WTC11 (cell line): ENCODE measurements at regions not wholly inside any gene's neighbourhood (a gene's known extent, or its start where the extent isn't known, plus 50 kb on each side); places are given as distances from the start of the nearest gene placed in this dataset.

Experiments used
- ATAC-seq: fragments of 200-7000 bp; cut with Tn5 transposase; 2 replicates; pipeline ENCODE4 v1.10.0; 2021; ENCODE audit warnings: mild to moderate bottlenecking, moderate library complexity
- CTCF ChIA-PET: fragments of 300-600 bp; sonication (Branson Sonifier 250); formaldehyde crosslinking; loops from one replicate; lab custom pipeline; 2021; ENCODE audit warnings: antibody characterized with exemption; lab: Charles Lee
- POLR2A ChIA-PET: fragments of 350-600 bp; sonication (Branson Sonifier 250); formaldehyde crosslinking; loops from one replicate; lab custom pipeline; 2021; ENCODE audit warnings: antibody characterized with exemption; lab: Charles Lee
- DNase-seq: peaks from one replicate; pipeline ENCODE4 v3.0.0; 2021; ENCODE audit warnings: low spot score
- H3K27ac Mint-ChIP-seq: 2 replicates; pipeline ENCODE4 v1.8.0; 2021; ENCODE audit warnings: mixed read lengths
- H3K27me3 Mint-ChIP-seq: 2 replicates; pipeline ENCODE4 v1.8.0; 2021; ENCODE audit warnings: low read depth, mild to moderate bottlenecking, moderate library complexity, mixed read lengths
- H3K36me3 Mint-ChIP-seq: 2 replicates; pipeline ENCODE4 v1.8.0; 2021; ENCODE audit warnings: mixed read lengths
- H3K4me1 Mint-ChIP-seq: 2 replicates; pipeline ENCODE4 v1.8.0; 2022; ENCODE audit warnings: mixed read lengths
- H3K4me3 Mint-ChIP-seq: 2 replicates; pipeline ENCODE4 v1.8.0; 2021; ENCODE audit warnings: mild to moderate bottlenecking, moderate library complexity, mixed read lengths
- H3K9me3 Mint-ChIP-seq: 2 replicates; pipeline ENCODE4 v1.8.0; 2021; ENCODE audit warnings: mixed read lengths
- EMX1 ChIP-seq: fragments of 250-450 bp; sonication (Bioruptor Pico); IDR thresholded peaks from 2 replicates; pipeline ENCODE4 v1.8.0; 2021; ENCODE audit warnings: mild to moderate bottlenecking
- FOXK1 ChIP-seq: sonication (generic); formaldehyde crosslinking; IDR thresholded peaks from 2 replicates; pipeline ENCODE4 v1.8.0; 2022; ENCODE audit warnings: mild to moderate bottlenecking, moderate library complexity, missing genetic modification reagents
- JUN ChIP-seq: sonication (generic); formaldehyde crosslinking; IDR thresholded peaks from 2 replicates; pipeline ENCODE4 v1.8.0; 2023; ENCODE audit warnings: mild to moderate bottlenecking, missing genetic modification reagents
- NFYB ChIP-seq: sonication (generic); formaldehyde crosslinking; conservative IDR thresholded peaks from 2 replicates; pipeline ENCODE4 v1.8.0; 2022; ENCODE audit warnings: low read depth, missing genetic modification reagents
- NR3C1 ChIP-seq: sonication (generic); formaldehyde crosslinking; conservative IDR thresholded peaks from 2 replicates; pipeline ENCODE4 v1.8.1; 2023; ENCODE audit warnings: low read depth, mild to moderate bottlenecking, missing genetic modification reagents
- SP1 ChIP-seq: sonication (generic); formaldehyde crosslinking; conservative IDR thresholded peaks from 2 replicates; pipeline ENCODE4 v1.8.1; 2022; ENCODE audit warnings: missing genetic modification reagents
- TEAD4 ChIP-seq: sonication (generic); formaldehyde crosslinking; IDR thresholded peaks from 2 replicates; pipeline ENCODE4 v1.8.0; 2022; ENCODE audit warnings: mild to moderate bottlenecking, missing genetic modification reagents
- ZBTB43 ChIP-seq: sonication (generic); formaldehyde crosslinking; IDR thresholded peaks from 2 replicates; pipeline ENCODE4 v1.8.1; 2023; ENCODE audit warnings: mild to moderate bottlenecking, missing genetic modification reagents
- ZMAT4 ChIP-seq: fragments of 250-450 bp; sonication (Bioruptor Pico); IDR thresholded peaks from 2 replicates; pipeline ENCODE4 v1.9.0; 2021; ENCODE audit warnings: mild to moderate bottlenecking
- TF ChIP-seq, protein P1 (sequence below): sonication (generic); formaldehyde crosslinking; IDR thresholded peaks from 2 replicates; pipeline ENCODE4 v1.8.0; 2022; ENCODE audit warnings: mild to moderate bottlenecking, missing genetic modification reagents
- TF ChIP-seq, protein P2 (sequence below): sonication (generic); formaldehyde crosslinking; IDR thresholded peaks from 2 replicates; pipeline ENCODE4 v1.8.1; 2022; ENCODE audit warnings: low read depth, missing genetic modification reagents, borderline replicate concordance
- TF ChIP-seq, protein P3 (sequence below): sonication (generic); formaldehyde crosslinking; IDR thresholded peaks from 2 replicates; pipeline ENCODE4 v1.8.1; 2023; ENCODE audit warnings: mild to moderate bottlenecking, missing genetic modification reagents
- TF ChIP-seq, protein P4 (sequence below): sonication (generic); formaldehyde crosslinking; IDR thresholded peaks from 2 replicates; pipeline ENCODE4 v1.8.0; 2022; ENCODE audit warnings: mild to moderate bottlenecking, missing genetic modification reagents
- TF ChIP-seq, protein P5 (sequence below): fragments of 250-450 bp; sonication (Bioruptor Pico); IDR thresholded peaks from 2 replicates; pipeline ENCODE4 v1.8.0; 2021; ENCODE audit warnings: mild to moderate bottlenecking

DNA sequence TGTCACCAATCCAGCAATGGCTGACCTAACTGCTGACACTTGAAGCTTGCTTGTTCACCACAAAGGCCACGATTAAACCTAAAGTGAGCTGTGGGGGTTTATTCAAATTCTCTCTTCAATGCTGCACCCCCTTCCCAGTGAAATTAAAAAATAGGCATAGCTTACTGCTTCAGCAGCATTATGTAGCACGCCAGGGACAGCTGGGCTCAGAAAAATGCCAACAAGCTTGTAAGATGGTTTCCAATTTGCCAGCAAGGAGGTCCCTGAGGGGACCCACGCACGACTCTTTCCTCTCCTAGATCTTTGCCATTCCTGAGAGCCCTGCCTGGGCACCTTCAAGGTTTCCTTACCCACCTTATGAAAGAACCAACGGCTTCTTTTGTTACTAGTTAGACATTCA, 113.5 kb upstream of the CDH4 start (continued):
- TF ChIP-seq SP1 (CRISPR knock-in tag) = no peak
- no peak for TF ChIP-seq JUN (CRISPR knock-in tag)
- TF ChIP-seq EMX1 (CRISPR knock-in tag) = no peak
- TF ChIP-seq, protein P1, sequence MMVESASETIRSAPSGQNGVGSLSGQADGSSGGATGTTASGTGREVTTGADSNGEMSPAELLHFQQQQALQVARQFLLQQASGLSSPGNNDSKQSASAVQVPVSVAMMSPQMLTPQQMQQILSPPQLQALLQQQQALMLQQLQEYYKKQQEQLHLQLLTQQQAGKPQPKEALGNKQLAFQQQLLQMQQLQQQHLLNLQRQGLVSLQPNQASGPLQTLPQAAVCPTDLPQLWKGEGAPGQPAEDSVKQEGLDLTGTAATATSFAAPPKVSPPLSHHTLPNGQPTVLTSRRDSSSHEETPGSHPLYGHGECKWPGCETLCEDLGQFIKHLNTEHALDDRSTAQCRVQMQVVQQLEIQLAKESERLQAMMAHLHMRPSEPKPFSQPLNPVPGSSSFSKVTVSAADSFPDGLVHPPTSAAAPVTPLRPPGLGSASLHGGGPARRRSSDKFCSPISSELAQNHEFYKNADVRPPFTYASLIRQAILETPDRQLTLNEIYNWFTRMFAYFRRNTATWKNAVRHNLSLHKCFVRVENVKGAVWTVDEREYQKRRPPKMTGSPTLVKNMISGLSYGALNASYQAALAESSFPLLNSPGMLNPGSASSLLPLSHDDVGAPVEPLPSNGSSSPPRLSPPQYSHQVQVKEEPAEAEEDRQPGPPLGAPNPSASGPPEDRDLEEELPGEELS (CRISPR knock-in tag) = no peak

DNA sequence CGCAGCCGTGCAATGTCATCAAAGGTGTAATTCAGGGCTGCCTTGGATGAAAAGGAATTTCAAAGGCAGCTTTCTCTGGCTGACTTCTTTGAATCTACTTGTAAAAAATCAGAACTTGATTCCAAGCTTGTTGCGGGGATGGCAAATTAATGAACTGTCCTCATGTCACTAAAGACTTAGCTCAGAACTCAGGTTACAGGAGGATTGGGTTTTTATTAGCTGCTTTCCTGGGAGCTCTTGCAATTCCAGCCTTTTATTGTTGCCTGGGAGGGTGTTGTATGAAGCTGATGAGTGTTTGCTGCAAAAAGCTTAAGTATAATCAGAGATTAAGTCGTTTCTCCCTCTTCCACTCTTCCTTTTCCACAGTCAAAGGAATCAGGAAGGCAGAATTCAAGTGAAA, 113.0 kb upstream of the CDH4 start:
- Mint-ChIP-seq H3K27ac (no peak overlapping the region), H3K27me3 (peaks cover 84% of the 10 kb centered on the region)
- CTCF ChIA-PET = interaction anchor here (0.7 to 1.4 kb wide), 3 partner anchors 18 to 287 kb away, joined by 3 to 5 read pairs (median 4); no protein-coding TSS in a partner anchor

GRCh38 chr20:61140576-61140975, 111.5 kb upstream of the CDH4 start:
- Mint-ChIP-seq H3K27me3 (peaks cover 83% of the 10 kb centered on the region), H3K27ac (no peak overlapping the region), H3K36me3 (peaks cover 3% of the 10 kb centered on the region)
- no peak for ATAC-seq
- TF ChIP-seq NR3C1 = no peak
- TF ChIP-seq, protein P2, sequence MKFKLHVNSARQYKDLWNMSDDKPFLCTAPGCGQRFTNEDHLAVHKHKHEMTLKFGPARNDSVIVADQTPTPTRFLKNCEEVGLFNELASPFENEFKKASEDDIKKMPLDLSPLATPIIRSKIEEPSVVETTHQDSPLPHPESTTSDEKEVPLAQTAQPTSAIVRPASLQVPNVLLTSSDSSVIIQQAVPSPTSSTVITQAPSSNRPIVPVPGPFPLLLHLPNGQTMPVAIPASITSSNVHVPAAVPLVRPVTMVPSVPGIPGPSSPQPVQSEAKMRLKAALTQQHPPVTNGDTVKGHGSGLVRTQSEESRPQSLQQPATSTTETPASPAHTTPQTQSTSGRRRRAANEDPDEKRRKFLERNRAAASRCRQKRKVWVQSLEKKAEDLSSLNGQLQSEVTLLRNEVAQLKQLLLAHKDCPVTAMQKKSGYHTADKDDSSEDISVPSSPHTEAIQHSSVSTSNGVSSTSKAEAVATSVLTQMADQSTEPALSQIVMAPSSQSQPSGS (CRISPR knock-in tag) = no peak
- no peak for TF ChIP-seq TEAD4 (CRISPR knock-in tag)
- TF ChIP-seq, protein P3, sequence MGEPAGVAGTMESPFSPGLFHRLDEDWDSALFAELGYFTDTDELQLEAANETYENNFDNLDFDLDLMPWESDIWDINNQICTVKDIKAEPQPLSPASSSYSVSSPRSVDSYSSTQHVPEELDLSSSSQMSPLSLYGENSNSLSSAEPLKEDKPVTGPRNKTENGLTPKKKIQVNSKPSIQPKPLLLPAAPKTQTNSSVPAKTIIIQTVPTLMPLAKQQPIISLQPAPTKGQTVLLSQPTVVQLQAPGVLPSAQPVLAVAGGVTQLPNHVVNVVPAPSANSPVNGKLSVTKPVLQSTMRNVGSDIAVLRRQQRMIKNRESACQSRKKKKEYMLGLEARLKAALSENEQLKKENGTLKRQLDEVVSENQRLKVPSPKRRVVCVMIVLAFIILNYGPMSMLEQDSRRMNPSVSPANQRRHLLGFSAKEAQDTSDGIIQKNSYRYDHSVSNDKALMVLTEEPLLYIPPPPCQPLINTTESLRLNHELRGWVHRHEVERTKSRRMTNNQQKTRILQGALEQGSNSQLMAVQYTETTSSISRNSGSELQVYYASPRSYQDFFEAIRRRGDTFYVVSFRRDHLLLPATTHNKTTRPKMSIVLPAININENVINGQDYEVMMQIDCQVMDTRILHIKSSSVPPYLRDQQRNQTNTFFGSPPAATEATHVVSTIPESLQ = no peak
- TF ChIP-seq FOXK1 (CRISPR knock-in tag) = no peak
- no peak for TF ChIP-seq ZBTB43 (CRISPR knock-in tag)
- no peak for TF ChIP-seq NFYB (CRISPR knock-in tag)
- TF ChIP-seq, protein P4, sequence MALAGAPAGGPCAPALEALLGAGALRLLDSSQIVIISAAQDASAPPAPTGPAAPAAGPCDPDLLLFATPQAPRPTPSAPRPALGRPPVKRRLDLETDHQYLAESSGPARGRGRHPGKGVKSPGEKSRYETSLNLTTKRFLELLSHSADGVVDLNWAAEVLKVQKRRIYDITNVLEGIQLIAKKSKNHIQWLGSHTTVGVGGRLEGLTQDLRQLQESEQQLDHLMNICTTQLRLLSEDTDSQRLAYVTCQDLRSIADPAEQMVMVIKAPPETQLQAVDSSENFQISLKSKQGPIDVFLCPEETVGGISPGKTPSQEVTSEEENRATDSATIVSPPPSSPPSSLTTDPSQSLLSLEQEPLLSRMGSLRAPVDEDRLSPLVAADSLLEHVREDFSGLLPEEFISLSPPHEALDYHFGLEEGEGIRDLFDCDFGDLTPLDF (CRISPR knock-in tag) = no peak
- TF ChIP-seq ZMAT4 (CRISPR knock-in tag) = no peak
- TF ChIP-seq, all 79 proteins: peak for 0
- H3K4me1 Mint-ChIP-seq = peaks cover 1% of the 10 kb centered on the region; the same call in 1 of the 2 replicates
- H3K9me3 Mint-ChIP-seq = peaks cover 20% of the 10 kb centered on the region
- POLR2A ChIA-PET = no interaction called here
- no peak for DNase-seq
- CTCF ChIA-PET = no interaction called here
- no peak overlapping the region for H3K4me3 Mint-ChIP-seq

More for the DNA sequence above, 113.0 kb upstream of the CDH4 start:
- H3K36me3 Mint-ChIP-seq = no peaks in the 10 kb centered on the region; the same call in 1 of the 2 replicates
- peaks cover 13% of the 10 kb centered on the region for H3K9me3 Mint-ChIP-seq
- no peak for ATAC-seq
- POLR2A ChIA-PET = interaction anchor here (0.8 kb wide), 1 partner anchor 842 kb away, joined by 6 read pairs; no protein-coding TSS in a partner anchor
- TF ChIP-seq, protein P5, sequence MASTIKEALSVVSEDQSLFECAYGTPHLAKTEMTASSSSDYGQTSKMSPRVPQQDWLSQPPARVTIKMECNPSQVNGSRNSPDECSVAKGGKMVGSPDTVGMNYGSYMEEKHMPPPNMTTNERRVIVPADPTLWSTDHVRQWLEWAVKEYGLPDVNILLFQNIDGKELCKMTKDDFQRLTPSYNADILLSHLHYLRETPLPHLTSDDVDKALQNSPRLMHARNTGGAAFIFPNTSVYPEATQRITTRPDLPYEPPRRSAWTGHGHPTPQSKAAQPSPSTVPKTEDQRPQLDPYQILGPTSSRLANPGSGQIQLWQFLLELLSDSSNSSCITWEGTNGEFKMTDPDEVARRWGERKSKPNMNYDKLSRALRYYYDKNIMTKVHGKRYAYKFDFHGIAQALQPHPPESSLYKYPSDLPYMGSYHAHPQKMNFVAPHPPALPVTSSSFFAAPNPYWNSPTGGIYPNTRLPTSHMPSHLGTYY (CRISPR knock-in tag) = no peak
- TF ChIP-seq, all 79 proteins: peak for 0
- H3K4me1 Mint-ChIP-seq = peaks cover 3% of the 10 kb centered on the region; the same call in 1 of the 2 replicates
- DNase-seq = no peak
- H3K4me3 Mint-ChIP-seq = no peak overlapping the region
